GM12865 (cell line): ENCODE measurements at regions not wholly inside any gene's neighbourhood (a gene's known extent, or its start where the extent isn't known, plus 50 kb on each side); places are given as distances from the start of the nearest gene placed in this dataset.

Source experiments
- DNase-seq: peaks from one replicate; pipeline ENCODE4 v3.0.0; 2010; ENCODE audit warnings: low read depth
- H3K4me3 ChIP-seq: 2 replicates; pipeline ENCODE4 v1.5.1; 2011; ENCODE audit warnings: mild to moderate bottlenecking, low read depth, low read length, control low read depth
- CTCF ChIP-seq: IDR thresholded peaks from 2 replicates; pipeline ENCODE4 v1.5.1; 2011; ENCODE audit warnings: low read length, control low read depth, low read depth, inconsistent platforms; ENCODE audit not compliant: insufficient read depth; ENCODE audit errors: missing control alignments

GRCh38 chr5:75931175-75931574 lies 152.0 kb upstream of the SV2C start:
- no peak for TF ChIP-seq CTCF
- no peak for DNase-seq
- H3K4me3 ChIP-seq, result no peak overlapping the region

DNA sequence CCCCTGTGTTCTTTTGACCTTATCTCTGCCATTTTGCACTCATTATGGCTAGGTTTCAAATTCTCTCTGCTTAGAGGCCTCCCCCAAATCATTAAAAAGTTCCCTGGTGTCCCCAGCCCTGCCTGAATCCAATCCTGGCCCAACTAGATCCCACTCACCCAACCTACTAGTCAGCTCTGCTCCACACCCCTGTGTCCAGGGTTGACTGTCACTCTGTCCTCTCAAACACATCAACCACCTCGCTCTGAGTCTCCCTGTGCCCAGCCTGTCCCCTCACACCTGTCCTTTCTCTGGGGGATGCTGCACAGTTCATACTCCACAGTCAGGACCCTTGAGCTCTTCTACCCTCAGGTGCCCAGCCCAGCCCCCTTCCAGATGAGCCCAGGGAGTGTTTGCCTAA lies 154.2 kb upstream of the SV2C start:
- DNase-seq, result no peak
- no peak for TF ChIP-seq CTCF

DNA sequence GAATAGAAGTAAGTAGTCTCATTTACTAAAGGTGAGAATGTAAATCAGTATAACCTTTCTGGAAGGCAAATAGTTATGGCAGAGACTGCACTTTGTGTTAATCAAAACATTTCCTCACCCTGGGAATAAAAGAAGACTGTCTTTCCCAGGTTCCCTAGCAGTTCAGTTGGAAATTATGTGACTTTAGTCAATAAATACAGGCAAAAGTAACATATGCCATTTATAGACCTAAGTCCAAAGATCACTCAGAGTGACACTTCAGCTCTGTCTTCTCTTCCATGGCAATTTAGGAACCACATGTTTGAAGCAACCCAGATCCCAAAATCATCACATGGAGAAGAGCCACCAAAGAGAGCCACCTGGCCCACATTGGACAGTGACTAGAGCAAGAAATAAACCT lies 160.7 kb upstream of the SV2C start:
- no peak for DNase-seq

More for the DNA sequence above, 154.2 kb upstream of the SV2C start:
- no peak overlapping the region for H3K4me3 ChIP-seq

GRCh38 chr5:75921011-75921410 lies 162.2 kb upstream of the SV2C start:
- DNase-seq, result no peak
- no peak for TF ChIP-seq CTCF
- no peak overlapping the region for H3K4me3 ChIP-seq

More for the DNA sequence above, 160.7 kb upstream of the SV2C start:
- no peak overlapping the region for H3K4me3 ChIP-seq
- TF ChIP-seq CTCF, result no peak

GRCh38 chr5:75916144-75916543 lies 167.0 kb upstream of the SV2C start:
- no peak for DNase-seq
- TF ChIP-seq CTCF, result no peak
- H3K4me3 ChIP-seq, result no peak overlapping the region

DNA sequence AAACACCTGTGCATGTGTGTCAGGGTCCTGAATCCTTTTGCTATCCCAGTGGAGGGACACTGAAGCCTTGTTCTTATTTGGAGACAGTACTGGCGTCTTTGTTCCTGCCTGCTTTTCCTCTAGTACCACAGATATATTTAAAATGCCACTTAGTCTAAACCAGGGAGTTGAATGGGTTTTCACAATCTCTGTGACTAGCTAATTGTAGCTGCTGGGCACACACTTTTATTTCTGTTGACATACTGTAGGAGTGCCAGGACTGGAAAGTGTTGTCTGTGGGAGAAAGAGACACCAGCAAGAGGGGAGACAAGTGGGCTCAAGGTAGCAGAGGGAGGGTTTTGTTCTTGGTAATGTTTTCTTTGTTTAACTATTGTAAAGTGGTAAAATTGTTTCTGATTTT lies 174.0 kb upstream of the SV2C start:
- DNase-seq, result no peak
- H3K4me3 ChIP-seq, result no peak overlapping the region
- TF ChIP-seq CTCF, result no peak

DNA sequence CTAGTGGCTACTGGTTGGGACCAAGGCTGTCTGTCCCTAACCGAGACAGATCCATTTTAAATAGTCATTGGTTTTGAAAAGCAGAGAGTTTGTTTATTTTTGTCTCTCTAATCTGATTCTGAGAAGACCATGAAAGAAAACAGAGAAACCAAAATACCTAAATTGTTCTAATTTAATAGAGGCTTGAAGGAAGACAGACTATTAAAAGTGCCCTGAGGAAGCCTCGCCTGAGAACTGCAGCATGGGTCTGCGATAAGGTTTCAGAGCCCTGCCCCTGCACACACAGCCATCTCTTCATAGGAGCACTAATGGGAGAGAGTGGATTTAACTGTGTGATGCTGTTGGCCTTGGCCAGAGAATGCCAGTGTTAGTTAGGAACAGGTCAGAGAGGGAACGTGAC lies 175.5 kb upstream of the SV2C start:
- no peak for DNase-seq
- H3K4me3 ChIP-seq, result no peak overlapping the region
- no peak for TF ChIP-seq CTCF
